ENCODE measurements at regions not wholly inside any gene's neighbourhood (a gene's known extent, or its start where the extent isn't known, plus 50 kb on each side); places are given as distances from the start of the nearest gene placed in this dataset.
"Not testable (repeated sequence)": the region's sequence is repeated elsewhere in the genome, so short reads cannot be mapped to it uniquely, and the experiment has no call there.

GRCh38 chr6:3920321-3920720 lies 71.1 kb downstream of the FAM50B start:
- DNase-seq (ENCODE audit: low read depth in 2 of 2, low spot score in 1 of 2) = no peak

- DNase-seq (ENCODE audit: low read depth in 2 of 2, low spot score in 1 of 2) = no peak
Measured at GRCh38 chr6:3921663-3922062, 72.5 kb downstream of the FAM50B start.

- not testable (repeated sequence) for DNase-seq (ENCODE audit: low read depth in 2 of 2, low spot score in 1 of 2)
Measured at GRCh38 chr6:3922619-3923018, 73.4 kb downstream of the FAM50B start.

GRCh38 chr6:3925223-3926149 lies 76.3 kb downstream of the FAM50B start:
- not testable (repeated sequence) for DNase-seq (ENCODE audit: low read depth in 2 of 2, low spot score in 1 of 2)

GRCh38 chr6:3926150-3926482 lies 76.9 kb downstream of the FAM50B start:
- no peak for DNase-seq (ENCODE audit: low read depth in 2 of 2, low spot score in 1 of 2)

GRCh38 chr6:3928111-3928510 lies 78.9 kb downstream of the FAM50B start:
- no peak for DNase-seq (ENCODE audit: low read depth in 2 of 2, low spot score in 1 of 2)

- no peak for DNase-seq (ENCODE audit: low read depth in 2 of 2, low spot score in 1 of 2)
Measured at GRCh38 chr6:3929281-3929798, 80.2 kb downstream of the FAM50B start.

- DNase-seq (ENCODE audit: low read depth in 2 of 2, low spot score in 1 of 2) = no peak
Measured at GRCh38 chr6:3937438-3937837, 88.3 kb downstream of the FAM50B start.

- DNase-seq (ENCODE audit: low read depth in 2 of 2, low spot score in 1 of 2) = no peak
Measured at GRCh38 chr6:3938715-3939367, 89.7 kb downstream of the FAM50B start.

GRCh38 chr6:3939368-3939958 lies 90.3 kb downstream of the FAM50B start:
- no peak for DNase-seq (ENCODE audit: low read depth in 2 of 2, low spot score in 1 of 2)

GRCh38 chr6:3939964-3940363 lies 90.8 kb downstream of the FAM50B start:
- no peak for DNase-seq (ENCODE audit: low read depth in 2 of 2, low spot score in 1 of 2)

GRCh38 chr6:3940703-3941102 lies 91.5 kb downstream of the FAM50B start:
- DNase-seq (ENCODE audit: low read depth in 2 of 2, low spot score in 1 of 2) = no peak

GRCh38 chr6:3943331-3943765 lies 94.2 kb downstream of the FAM50B start:
- DNase-seq (ENCODE audit: low read depth in 2 of 2, low spot score in 1 of 2) = no peak

GRCh38 chr6:3944246-3944645 lies 95.1 kb downstream of the FAM50B start:
- DNase-seq (ENCODE audit: low read depth in 2 of 2, low spot score in 1 of 2) = no peak

GRCh38 chr6:3946778-3947177 lies 97.6 kb downstream of the FAM50B start:
- DNase-seq (ENCODE audit: low read depth in 2 of 2, low spot score in 1 of 2) = no peak

- no peak for DNase-seq (ENCODE audit: low read depth in 2 of 2, low spot score in 1 of 2)
Measured at GRCh38 chr6:3948866-3949265, 99.7 kb downstream of the FAM50B start.

GRCh38 chr6:3949521-3949920 lies 100.3 kb downstream of the FAM50B start:
- no peak for DNase-seq (ENCODE audit: low read depth in 2 of 2, low spot score in 1 of 2)

GRCh38 chr6:3956054-3956453 lies 106.9 kb downstream of the FAM50B start:
- DNase-seq (ENCODE audit: low read depth in 2 of 2, low spot score in 1 of 2) = no peak

- DNase-seq (ENCODE audit: low read depth in 2 of 2, low spot score in 1 of 2) = no peak
Measured at GRCh38 chr6:3957321-3957720, 108.1 kb downstream of the FAM50B start.

GRCh38 chr6:3958255-3958654 lies 109.1 kb downstream of the FAM50B start:
- DNase-seq (ENCODE audit: low read depth in 2 of 2, low spot score in 1 of 2) = no peak

GRCh38 chr6:3959385-3959784 lies 110.2 kb downstream of the FAM50B start:
- no peak for DNase-seq (ENCODE audit: low read depth in 2 of 2, low spot score in 1 of 2)

All from stimulated activated CD8-positive, alpha-beta memory T cell treated with anti-CD3 and anti-CD28 coated beads, Interleukin-4, amount 100 ng/mL, for 1 hour (primary cell).